ENCODE measurements at regions not wholly inside any gene's neighbourhood (a gene's known extent, or its start where the extent isn't known, plus 50 kb on each side); places are given as distances from the start of the nearest gene placed in this dataset.

DNA sequence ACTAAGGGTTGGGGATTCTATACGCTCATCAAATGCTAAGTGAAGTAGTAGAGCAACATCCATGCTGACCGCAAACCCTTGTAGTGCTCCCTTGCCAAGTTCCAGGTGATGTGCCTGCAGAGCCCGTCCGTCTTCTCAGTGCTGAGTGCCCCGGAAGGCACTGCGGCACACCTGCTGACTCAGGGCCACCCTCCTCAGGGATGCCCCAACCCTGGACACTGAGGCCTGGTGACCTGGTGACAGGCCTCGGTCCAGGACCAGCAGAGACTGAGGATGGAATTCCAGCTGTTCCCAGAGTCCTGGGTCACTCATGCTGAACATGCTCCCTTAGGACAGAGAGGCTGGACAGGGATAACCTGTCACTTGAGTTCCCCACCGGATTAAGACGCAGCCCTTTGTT lies 422.5 kb downstream of the OCA2 start:
- Mint-ChIP-seq H3K36me3 (ENCODE audit: insufficient read depth, unreplicated experiment) (no peaks in the 10 kb centered on the region), H3K27me3 (ENCODE audit: unreplicated experiment) (no peaks in the 10 kb centered on the region), H3K27ac (ENCODE audit: unreplicated experiment) (no peak overlapping the region), H3K9me3 (ENCODE audit: low read depth, unreplicated experiment) (no peaks in the 10 kb centered on the region), H3K4me3 (ENCODE audit: low read depth, unreplicated experiment) (no peak overlapping the region), H3K4me1 (ENCODE audit: low read depth, unreplicated experiment) (no peaks in the 10 kb centered on the region)
- TF ChIP-seq, protein P1, sequence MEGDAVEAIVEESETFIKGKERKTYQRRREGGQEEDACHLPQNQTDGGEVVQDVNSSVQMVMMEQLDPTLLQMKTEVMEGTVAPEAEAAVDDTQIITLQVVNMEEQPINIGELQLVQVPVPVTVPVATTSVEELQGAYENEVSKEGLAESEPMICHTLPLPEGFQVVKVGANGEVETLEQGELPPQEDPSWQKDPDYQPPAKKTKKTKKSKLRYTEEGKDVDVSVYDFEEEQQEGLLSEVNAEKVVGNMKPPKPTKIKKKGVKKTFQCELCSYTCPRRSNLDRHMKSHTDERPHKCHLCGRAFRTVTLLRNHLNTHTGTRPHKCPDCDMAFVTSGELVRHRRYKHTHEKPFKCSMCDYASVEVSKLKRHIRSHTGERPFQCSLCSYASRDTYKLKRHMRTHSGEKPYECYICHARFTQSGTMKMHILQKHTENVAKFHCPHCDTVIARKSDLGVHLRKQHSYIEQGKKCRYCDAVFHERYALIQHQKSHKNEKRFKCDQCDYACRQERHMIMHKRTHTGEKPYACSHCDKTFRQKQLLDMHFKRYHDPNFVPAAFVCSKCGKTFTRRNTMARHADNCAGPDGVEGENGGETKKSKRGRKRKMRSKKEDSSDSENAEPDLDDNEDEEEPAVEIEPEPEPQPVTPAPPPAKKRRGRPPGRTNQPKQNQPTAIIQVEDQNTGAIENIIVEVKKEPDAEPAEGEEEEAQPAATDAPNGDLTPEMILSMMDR (IDR thresholded peaks at IDR 0.05; ENCODE audit: unreplicated experiment): no peak
- intact Hi-C loops (cut with micrococcal nuclease; ENCODE audit: unreplicated experiment): no loop called here
- BruUV-seq (replicated peaks): no TSS peak
- CTCF ChIA-PET: no interaction called here
- DNase-seq: no peak

DNA sequence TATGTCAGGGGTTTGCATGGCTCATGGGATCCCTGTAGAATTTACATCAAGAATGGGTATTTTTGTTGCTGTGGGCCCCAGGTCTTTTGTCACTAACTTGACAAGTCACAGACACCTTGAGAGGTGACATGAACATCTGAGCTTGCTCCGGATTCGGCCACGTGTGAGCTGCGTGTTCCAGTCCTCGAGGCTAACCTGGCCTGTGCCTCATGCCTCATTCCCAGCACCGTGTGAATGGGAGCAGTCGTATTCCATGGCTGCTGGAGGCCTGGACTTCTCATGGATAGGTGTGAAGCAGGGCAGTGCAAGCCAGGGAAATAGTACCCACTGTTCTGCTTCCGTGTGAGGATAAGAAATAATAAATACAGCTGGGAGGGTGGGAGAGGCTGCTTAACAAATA lies 423.5 kb downstream of the OCA2 start:
- TF ChIP-seq, protein P1 (IDR thresholded peaks at IDR 0.05; ENCODE audit: unreplicated experiment): no peak
- no peak for DNase-seq

DNA sequence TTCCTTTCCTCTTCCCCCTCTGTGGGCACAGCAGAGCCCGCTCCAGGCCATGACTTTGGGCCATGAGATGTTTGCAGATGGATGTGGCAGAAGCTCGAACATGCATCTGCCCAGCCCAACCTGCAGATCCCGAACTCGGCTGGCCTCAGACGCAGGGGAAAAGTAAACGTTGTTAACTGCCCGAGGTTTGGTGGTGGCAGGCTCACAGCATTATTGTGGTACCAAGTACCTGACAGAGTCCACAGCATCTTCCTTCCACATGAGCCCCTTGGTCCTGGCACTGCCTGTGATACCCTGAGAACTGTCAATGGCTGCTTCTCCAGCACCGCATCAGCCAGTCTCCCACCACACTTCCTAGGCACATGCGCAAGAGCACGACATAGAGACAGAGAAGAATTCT lies 424.3 kb downstream of the OCA2 start:
- intact Hi-C loops (cut with micrococcal nuclease; ENCODE audit: unreplicated experiment): no loop called here
- Mint-ChIP-seq H3K4me3 (ENCODE audit: low read depth, unreplicated experiment) (no peak overlapping the region), H3K27me3 (ENCODE audit: unreplicated experiment) (no peaks in the 10 kb centered on the region), H3K27ac (ENCODE audit: unreplicated experiment) (no peak overlapping the region), H3K4me1 (ENCODE audit: low read depth, unreplicated experiment) (no peaks in the 10 kb centered on the region), H3K36me3 (ENCODE audit: insufficient read depth, unreplicated experiment) (no peaks in the 10 kb centered on the region), H3K9me3 (ENCODE audit: low read depth, unreplicated experiment) (no peaks in the 10 kb centered on the region)
- no TSS peak for BruUV-seq (replicated peaks)
- DNase-seq: no peak
- TF ChIP-seq, protein P1 (IDR thresholded peaks at IDR 0.05; ENCODE audit: unreplicated experiment): no peak
- CTCF ChIA-PET: no interaction called here

More for the DNA sequence above, 423.5 kb downstream of the OCA2 start:
- Mint-ChIP-seq H3K36me3 (ENCODE audit: insufficient read depth, unreplicated experiment) (no peaks in the 10 kb centered on the region), H3K4me3 (ENCODE audit: low read depth, unreplicated experiment) (no peak overlapping the region), H3K27ac (ENCODE audit: unreplicated experiment) (no peak overlapping the region), H3K27me3 (ENCODE audit: unreplicated experiment) (no peaks in the 10 kb centered on the region), H3K9me3 (ENCODE audit: low read depth, unreplicated experiment) (no peaks in the 10 kb centered on the region), H3K4me1 (ENCODE audit: low read depth, unreplicated experiment) (no peaks in the 10 kb centered on the region)
- CTCF ChIA-PET: no interaction called here
- no TSS peak for BruUV-seq (replicated peaks)
- intact Hi-C loops (cut with micrococcal nuclease; ENCODE audit: unreplicated experiment): no loop called here

- no peaks in the 10 kb centered on the region for H3K36me3 Mint-ChIP-seq (ENCODE audit: insufficient read depth, unreplicated experiment)
- no peaks in the 10 kb centered on the region for H3K27me3 Mint-ChIP-seq (ENCODE audit: unreplicated experiment)
- CTCF ChIA-PET: no interaction called here
- DNase-seq: no peak
- intact Hi-C loops (cut with micrococcal nuclease; ENCODE audit: unreplicated experiment): no loop called here
- BruUV-seq (replicated peaks): no TSS peak
- no peaks in the 10 kb centered on the region for H3K4me1 Mint-ChIP-seq (ENCODE audit: low read depth, unreplicated experiment)
- H3K9me3 Mint-ChIP-seq (ENCODE audit: low read depth, unreplicated experiment): no peaks in the 10 kb centered on the region
- TF ChIP-seq, protein P1 (IDR thresholded peaks at IDR 0.05; ENCODE audit: unreplicated experiment): no peak
- no peak overlapping the region for H3K27ac Mint-ChIP-seq (ENCODE audit: unreplicated experiment)
- H3K4me3 Mint-ChIP-seq (ENCODE audit: low read depth, unreplicated experiment): no peak overlapping the region
Measured at GRCh38 chr15:27673766-27674445, 425.2 kb downstream of the OCA2 start.

Data from Calu3 (cell line).